ENCODE measurements at regions not wholly inside any gene's neighbourhood (a gene's known extent, or its start where the extent isn't known, plus 50 kb on each side); places are given as distances from the start of the nearest gene placed in this dataset.

GRCh38 chr20:29299811-29300578 lies 1957.5 kb upstream of the DEFB115 start:
- no peak for TF ChIP-seq CTCF (IDR thresholded peaks at IDR 0.05)
- TF ChIP-seq POLR2A (IDR thresholded peaks at IDR 0.05): no peak
